ENCODE measurements at regions not wholly inside any gene's neighbourhood (a gene's known extent, or its start where the extent isn't known, plus 50 kb on each side); places are given as distances from the start of the nearest gene placed in this dataset.

DNA sequence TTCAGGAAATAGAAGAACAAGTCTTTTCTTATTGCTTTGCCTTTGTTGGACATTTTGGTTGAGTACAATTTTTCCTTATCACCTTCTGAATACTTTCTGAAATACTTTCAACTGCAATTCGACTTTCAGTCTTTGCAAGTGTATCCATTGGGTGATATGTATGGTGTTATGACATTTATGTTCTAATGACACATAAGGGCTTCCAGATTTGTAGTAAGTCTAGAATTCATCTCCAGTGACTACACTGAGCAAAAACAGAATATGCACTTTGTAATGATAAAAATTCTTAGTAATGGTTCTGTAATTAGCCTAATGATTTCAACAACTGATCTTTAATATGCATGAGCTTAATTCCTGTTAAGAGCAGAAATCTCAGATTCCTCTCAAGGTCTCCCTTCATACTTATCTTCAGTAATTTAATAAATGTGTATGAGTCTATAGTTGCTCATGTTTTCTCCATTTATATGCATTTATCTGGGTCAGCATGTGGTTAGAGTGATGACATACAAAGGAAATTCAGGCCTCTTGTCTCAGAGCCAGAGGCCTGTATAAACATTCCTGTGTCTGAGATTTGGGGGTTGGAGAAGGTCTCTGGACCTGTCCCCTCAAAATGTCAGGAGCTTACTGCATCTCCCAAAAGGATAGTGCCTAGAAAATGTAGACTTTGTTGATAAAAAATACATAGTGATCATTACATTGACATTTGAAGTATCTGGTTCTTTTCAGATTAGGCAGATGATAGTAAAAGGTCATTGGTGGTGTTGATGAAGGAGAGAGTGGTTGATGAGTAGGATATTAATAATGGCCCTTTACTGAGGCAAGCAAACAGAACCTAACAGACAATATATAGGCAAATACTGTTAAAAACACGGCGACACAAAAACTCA lies 114.9 kb downstream of the QPCT start:
- ATAC-seq (no peak), DNase-seq (no peak)
- peaks cover 49% of the 10 kb centered on the region for H3K4me1 Mint-ChIP-seq (ENCODE audit: low read depth)
- H3K9me3 Mint-ChIP-seq, result peaks cover 1% of the 10 kb centered on the region
- intact Hi-C loops (cut with micrococcal nuclease), result no loop called here
- peak overlapping the region; percentile 50 for H3K27ac Mint-ChIP-seq
- no peak overlapping the region for H3K4me3 Mint-ChIP-seq
- no peaks in the 10 kb centered on the region for H3K36me3 Mint-ChIP-seq (ENCODE audit: low read depth)
- no peaks in the 10 kb centered on the region for H3K27me3 Mint-ChIP-seq
- no peak for TF ChIP-seq CTCF (IDR thresholded peaks at IDR 0.05)
- CTCF ChIA-PET, result interaction anchor here (1.3 kb wide), 1 partner anchor 63 kb away, joined by 3 read pairs; no protein-coding TSS in a partner anchor
- POLR2A ChIA-PET, result no interaction called here

DNA sequence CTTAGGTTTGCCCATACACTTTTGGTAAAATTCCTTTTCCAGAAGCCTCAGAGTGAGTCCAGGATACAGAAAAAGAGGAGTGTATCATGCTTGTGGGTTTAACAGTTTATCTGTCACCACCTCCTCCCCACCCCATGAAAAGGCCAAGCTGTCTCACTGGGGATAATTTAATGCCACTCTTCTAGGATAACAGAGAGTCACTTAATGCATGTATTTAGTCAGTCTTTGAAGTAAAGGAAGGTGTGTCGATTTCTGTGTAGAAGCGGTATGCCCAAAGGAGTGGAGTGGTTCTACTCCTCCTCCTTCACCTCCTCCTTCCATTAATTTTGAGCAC lies 116.4 kb downstream of the QPCT start:
- H3K36me3 Mint-ChIP-seq (ENCODE audit: low read depth), result no peaks in the 10 kb centered on the region
- DNase-seq, result no peak
- peaks cover 1% of the 10 kb centered on the region for H3K9me3 Mint-ChIP-seq
- ChIA-PET POLR2A (no interaction called here), CTCF (interaction anchor here (1.3 kb wide), 1 partner anchor 65 kb away, joined by 3 read pairs; no protein-coding TSS in a partner anchor)
- H3K27me3 Mint-ChIP-seq, result no peaks in the 10 kb centered on the region
- peaks cover 39% of the 10 kb centered on the region for H3K4me1 Mint-ChIP-seq (ENCODE audit: low read depth)
- no peak for ATAC-seq
- no peak for TF ChIP-seq CTCF (IDR thresholded peaks at IDR 0.05)
- H3K4me3 Mint-ChIP-seq, result no peak overlapping the region
- H3K27ac Mint-ChIP-seq, result no peak overlapping the region
- intact Hi-C loops (cut with micrococcal nuclease), result no loop called here

DNA sequence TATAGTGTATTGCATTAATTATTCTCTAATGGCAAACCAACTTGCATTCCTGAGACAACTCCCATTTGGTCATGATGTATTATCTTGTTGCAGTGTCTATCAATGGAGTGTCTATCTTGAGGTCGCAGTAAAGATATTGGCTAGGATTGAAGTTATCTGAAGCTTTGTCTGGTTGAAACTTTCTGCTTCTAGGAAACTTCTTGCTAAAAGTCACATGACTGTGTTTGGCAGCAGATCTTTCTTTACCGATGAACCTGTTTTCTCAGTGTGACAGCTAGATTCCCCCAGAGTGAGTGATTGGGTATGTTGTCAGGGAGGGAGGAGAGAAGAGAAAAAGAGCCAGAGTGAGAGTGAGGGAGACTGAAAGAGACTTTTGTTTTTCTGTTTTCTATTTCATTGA lies 119.6 kb downstream of the QPCT start:
- DNase-seq (no peak), ATAC-seq (no peak)
- Mint-ChIP-seq H3K36me3 (ENCODE audit: low read depth) (no peaks in the 10 kb centered on the region), H3K4me3 (no peak overlapping the region), H3K27me3 (no peaks in the 10 kb centered on the region), H3K4me1 (ENCODE audit: low read depth) (peaks cover 19% of the 10 kb centered on the region), H3K9me3 (no peaks in the 10 kb centered on the region), H3K27ac (no peak overlapping the region)
- intact Hi-C loops (cut with micrococcal nuclease), result no loop called here
- TF ChIP-seq CTCF (IDR thresholded peaks at IDR 0.05), result no peak
- ChIA-PET POLR2A (no interaction called here), CTCF (interaction anchor here (1.2 kb wide), 1 partner anchor 9 kb away, joined by 3 read pairs; no protein-coding TSS in a partner anchor)

- Mint-ChIP-seq H3K9me3 (no peaks in the 10 kb centered on the region), H3K36me3 (ENCODE audit: low read depth) (no peaks in the 10 kb centered on the region), H3K27ac (no peak overlapping the region), H3K4me1 (ENCODE audit: low read depth) (no peaks in the 10 kb centered on the region), H3K27me3 (no peaks in the 10 kb centered on the region), H3K4me3 (no peak overlapping the region)
- no peak for TF ChIP-seq CTCF (IDR thresholded peaks at IDR 0.05)
- ChIA-PET CTCF (interaction anchor here (0.6 kb wide), 1 partner anchor 410 kb away, joined by 3 read pairs; no protein-coding TSS in a partner anchor), POLR2A (no interaction called here)
- intact Hi-C loops (cut with micrococcal nuclease), result no loop called here
- no peak for DNase-seq
- no peak for ATAC-seq
Measured at GRCh38 chr2:37466533-37467222, 122.2 kb downstream of the QPCT start.

- ChIA-PET CTCF (no interaction called here), POLR2A (interaction anchor here (0.6 to 1.1 kb wide), 2 partner anchors 12 to 354 kb away, joined by 3 to 4 read pairs; no protein-coding TSS in a partner anchor)
Measured at GRCh38 chr2:37468170-37468569, 123.7 kb downstream of the QPCT start.

More at GRCh38 chr2:37468170-37468569, 123.7 kb downstream of the QPCT start:
- H3K4me1 Mint-ChIP-seq (ENCODE audit: low read depth), result no peaks in the 10 kb centered on the region
- H3K9me3 Mint-ChIP-seq, result no peaks in the 10 kb centered on the region
- no peak for TF ChIP-seq CTCF (IDR thresholded peaks at IDR 0.05)
- no peak overlapping the region for H3K4me3 Mint-ChIP-seq
- intact Hi-C loops (cut with micrococcal nuclease), result no loop called here
- DNase-seq, result no peak
- H3K36me3 Mint-ChIP-seq (ENCODE audit: low read depth), result no peaks in the 10 kb centered on the region
- no peaks in the 10 kb centered on the region for H3K27me3 Mint-ChIP-seq
- no peak for ATAC-seq
- H3K27ac Mint-ChIP-seq, result no peak overlapping the region
